Skeletal muscle tissue (tissue), 3 donors: ENCODE measurements at regions not wholly inside any gene's neighbourhood (a gene's known extent, or its start where the extent isn't known, plus 50 kb on each side); places are given as distances from the start of the nearest gene placed in this dataset.

Experiments
- H3K27ac ChIP-seq: one replicate; pipeline ENCODE4 v1.7.0; 2013; ENCODE audit warnings: mild to moderate bottlenecking, low read depth, low read length, inconsistent platforms
- H3K27me3 ChIP-seq, 3 donors: one replicate each; pipeline ENCODE4 v1.7.0; 2013; ENCODE audit warnings: low read length in 3 of 3; ENCODE audit not compliant: control insufficient read depth in 3 of 3, insufficient read depth in 3 of 3
- H3K36me3 ChIP-seq, 3 donors: one replicate each; pipeline ENCODE4 v1.7.0; 2013; ENCODE audit warnings: low read length in 3 of 3; ENCODE audit not compliant: control insufficient read depth in 3 of 3, insufficient read depth in 3 of 3
- H3K4me1 ChIP-seq, 3 donors: one replicate each; pipeline ENCODE4 v1.7.0; 2013; ENCODE audit warnings: low read length in 3 of 3, mild to moderate bottlenecking in 3 of 3; ENCODE audit not compliant: control insufficient read depth in 3 of 3, insufficient read depth in 3 of 3
- H3K4me3 ChIP-seq, 3 donors: one replicate each; pipeline ENCODE4 v1.7.0; 2013; ENCODE audit warnings: low read length in 3 of 3
- H3K9ac ChIP-seq, 3 donors: one replicate each; pipeline ENCODE4 v1.7.0; 2013; ENCODE audit warnings: low read length in 3 of 3, mild to moderate bottlenecking in 3 of 3, moderate library complexity in 2 of 3, low read depth in 1 of 3
- H3K9me3 ChIP-seq, 3 donors: one replicate each; pipeline ENCODE4 v1.7.0; 2013; ENCODE audit warnings: low read length in 3 of 3; ENCODE audit not compliant: control insufficient read depth in 3 of 3
- donor health status: Osteomylitis.

GRCh38 chr3:147890114-147890513, 480.9 kb downstream of the ZIC1 start:
- no peaks in the 10 kb centered on the region for H3K4me1 ChIP-seq
- no peak overlapping the region for H3K4me3 ChIP-seq
- H3K9me3 ChIP-seq: no peaks in the 10 kb centered on the region
- no peaks in the 10 kb centered on the region for H3K27me3 ChIP-seq
- H3K9ac ChIP-seq: no peak overlapping the region
- no peak overlapping the region for H3K27ac ChIP-seq
- H3K36me3 ChIP-seq: no peaks in the 10 kb centered on the region

DNA sequence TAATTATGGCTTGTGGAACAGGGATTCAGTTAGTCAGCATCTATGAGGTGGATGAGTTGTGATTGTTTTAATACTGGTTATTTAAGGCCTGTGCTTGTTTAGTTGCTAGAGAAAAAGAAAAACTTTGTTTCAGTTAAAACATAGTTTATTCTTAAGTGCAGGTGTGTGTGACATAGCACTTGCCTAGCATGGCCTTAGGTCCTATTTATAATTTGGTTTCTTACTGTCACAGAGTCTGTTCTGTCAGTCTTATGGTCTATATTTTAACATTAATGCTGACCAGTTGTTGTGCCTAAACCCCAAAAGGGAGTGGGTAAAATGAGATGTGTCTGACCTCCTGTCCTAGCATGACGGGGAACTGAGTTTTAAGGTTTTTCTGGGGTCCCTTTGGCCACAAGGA, 486.3 kb downstream of the ZIC1 start:
- no peaks in the 10 kb centered on the region for H3K27me3 ChIP-seq
- H3K9me3 ChIP-seq: no peaks in the 10 kb centered on the region
- no peak overlapping the region for H3K4me3 ChIP-seq
- no peak overlapping the region for H3K9ac ChIP-seq
- H3K36me3 ChIP-seq: no peaks in the 10 kb centered on the region
- H3K27ac ChIP-seq: no peak overlapping the region
- no peaks in the 10 kb centered on the region for H3K4me1 ChIP-seq

DNA sequence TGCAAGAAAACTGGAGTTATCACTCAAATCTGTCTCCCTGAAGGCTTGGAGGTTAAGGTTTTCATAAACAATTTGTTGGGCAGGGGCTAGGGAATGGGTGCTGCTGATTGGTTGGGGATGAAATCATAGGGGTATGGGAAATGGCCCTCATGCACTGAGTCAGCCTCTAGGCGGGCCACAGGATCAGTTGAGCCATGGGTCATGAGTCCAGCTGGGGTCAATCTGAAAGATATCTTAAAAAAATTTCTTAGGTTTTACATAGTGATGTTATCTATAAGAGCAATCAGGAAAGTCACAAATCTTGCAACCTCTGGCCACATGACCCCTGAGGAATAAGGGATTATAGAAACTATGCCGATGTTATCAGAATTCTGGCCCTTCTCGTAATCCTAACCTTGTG, 491.7 kb downstream of the ZIC1 start:
- H3K36me3 ChIP-seq: no peaks in the 10 kb centered on the region
- H3K4me3 ChIP-seq: no peak overlapping the region
- no peaks in the 10 kb centered on the region for H3K4me1 ChIP-seq
- H3K27ac ChIP-seq: no peak overlapping the region
- H3K9ac ChIP-seq: no peak overlapping the region
- no peaks in the 10 kb centered on the region for H3K9me3 ChIP-seq
- no peaks in the 10 kb centered on the region for H3K27me3 ChIP-seq

DNA sequence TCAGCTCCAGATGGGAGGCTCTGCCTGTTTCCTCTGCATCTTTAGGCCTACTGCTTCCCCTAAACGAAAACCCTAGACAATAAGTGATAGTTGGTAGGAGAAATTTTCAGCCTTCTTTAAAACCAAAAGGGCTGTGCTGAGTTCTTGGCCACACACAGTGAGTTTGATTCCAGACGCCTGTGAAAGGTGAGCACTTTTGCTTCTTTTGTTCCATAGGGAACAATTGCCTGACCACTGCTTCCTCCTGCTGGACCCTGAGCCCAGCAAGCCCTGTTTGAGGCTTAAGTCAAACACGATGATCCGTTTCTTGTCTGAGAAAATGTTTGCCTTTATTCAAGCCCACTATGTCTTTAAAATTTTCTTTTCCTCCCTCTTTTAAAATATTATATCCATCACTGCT, 493.9 kb downstream of the ZIC1 start:
- no peaks in the 10 kb centered on the region for H3K4me1 ChIP-seq
- no peak overlapping the region for H3K4me3 ChIP-seq
- no peak overlapping the region for H3K27ac ChIP-seq
- H3K9me3 ChIP-seq: no peaks in the 10 kb centered on the region
- H3K27me3 ChIP-seq: no peaks in the 10 kb centered on the region
- H3K9ac ChIP-seq: no peak overlapping the region
- no peaks in the 10 kb centered on the region for H3K36me3 ChIP-seq

DNA sequence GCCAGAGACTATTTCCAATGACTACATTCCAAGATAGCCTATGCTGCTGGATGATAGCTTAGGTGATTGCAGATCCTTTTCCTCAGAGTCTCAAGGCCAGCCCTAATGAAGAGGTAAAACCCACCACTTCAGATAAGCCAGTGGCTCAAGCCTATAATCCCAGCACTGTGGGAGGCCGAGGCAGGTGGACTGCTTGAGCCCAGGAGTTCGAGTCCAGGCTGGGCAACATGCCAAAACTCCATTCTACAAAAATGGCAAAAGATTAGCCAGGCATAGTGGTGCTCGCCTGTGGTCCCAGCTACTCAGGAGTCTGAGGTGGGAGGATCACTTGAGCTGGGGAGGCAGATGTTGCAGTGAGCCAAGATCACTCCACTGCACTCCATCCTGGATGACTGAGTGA, 495.3 kb downstream of the ZIC1 start:
- no peak overlapping the region for H3K4me3 ChIP-seq
- no peak overlapping the region for H3K9ac ChIP-seq
- H3K4me1 ChIP-seq: no peaks in the 10 kb centered on the region
- H3K9me3 ChIP-seq: no peaks in the 10 kb centered on the region
- no peaks in the 10 kb centered on the region for H3K36me3 ChIP-seq
- H3K27ac ChIP-seq: no peak overlapping the region
- no peaks in the 10 kb centered on the region for H3K27me3 ChIP-seq

DNA sequence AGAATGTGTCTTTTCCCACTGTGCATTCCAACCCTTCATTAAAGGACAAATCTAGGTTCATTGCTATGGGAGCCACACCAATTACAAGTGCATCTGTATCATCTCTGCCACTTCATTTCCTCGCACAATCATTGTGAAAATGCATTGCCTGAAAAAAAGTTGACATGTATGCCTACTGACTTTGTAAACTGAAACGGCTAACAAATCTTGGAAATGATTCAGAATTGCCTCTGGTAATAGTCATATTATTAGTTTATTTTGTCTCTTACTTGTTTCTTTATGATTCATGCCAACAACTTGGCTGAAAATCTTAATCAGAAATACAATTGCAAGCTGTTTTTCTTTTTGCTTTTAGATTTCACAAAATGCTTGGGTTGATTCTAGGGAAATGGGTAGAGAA, 497.1 kb downstream of the ZIC1 start:
- Histone ChIP-seq H3K36me3 (no peaks in the 10 kb centered on the region), H3K4me3 (no peak overlapping the region), H3K9me3 (no peaks in the 10 kb centered on the region), H3K9ac (no peak overlapping the region), H3K4me1 (no peaks in the 10 kb centered on the region), H3K27ac (no peak overlapping the region), H3K27me3 (no peaks in the 10 kb centered on the region)

- no peak overlapping the region for H3K27ac ChIP-seq
- H3K9me3 ChIP-seq: no peaks in the 10 kb centered on the region
- H3K36me3 ChIP-seq: no peaks in the 10 kb centered on the region
- H3K4me3 ChIP-seq: no peak overlapping the region
- H3K27me3 ChIP-seq: no peaks in the 10 kb centered on the region
- H3K4me1 ChIP-seq: no peaks in the 10 kb centered on the region
- H3K9ac ChIP-seq: no peak overlapping the region
Measured at GRCh38 chr3:147914532-147914931, 505.4 kb downstream of the ZIC1 start.

- Histone ChIP-seq H3K9ac (no peak overlapping the region), H3K4me1 (no peaks in the 10 kb centered on the region), H3K4me3 (no peak overlapping the region), H3K27me3 (no peaks in the 10 kb centered on the region), H3K27ac (no peak overlapping the region), H3K9me3 (no peaks in the 10 kb centered on the region), H3K36me3 (no peaks in the 10 kb centered on the region)
Measured at GRCh38 chr3:147915057-147915456, 505.9 kb downstream of the ZIC1 start.

GRCh38 chr3:147919496-147919895, 510.3 kb downstream of the ZIC1 start:
- peak overlapping the region in 1 of 3 donors; percentile 48 for H3K4me3 ChIP-seq

DNA sequence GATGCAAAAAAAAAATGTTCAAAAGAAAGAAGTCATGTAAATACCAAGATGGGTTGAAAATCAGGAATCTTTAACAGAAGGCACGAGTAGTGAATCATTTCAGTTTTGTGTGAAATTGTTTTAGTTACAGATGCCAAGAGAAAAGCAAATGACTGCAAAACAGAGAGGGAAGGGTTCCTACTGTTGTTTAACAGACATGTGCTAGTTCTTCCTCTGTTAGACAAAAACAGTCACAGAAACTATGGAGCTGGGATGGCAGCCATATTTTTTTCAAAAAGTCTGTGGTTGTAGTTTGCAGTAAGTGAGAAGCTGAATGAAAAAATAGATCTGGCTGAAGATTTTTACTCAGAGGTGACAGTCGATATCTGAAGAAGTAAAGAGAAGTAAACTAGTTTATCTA, 511.9 kb downstream of the ZIC1 start:
- Histone ChIP-seq H3K4me1 (no peaks in the 10 kb centered on the region), H3K27ac (no peak overlapping the region), H3K9me3 (no peaks in the 10 kb centered on the region), H3K27me3 (no peaks in the 10 kb centered on the region), H3K36me3 (no peaks in the 10 kb centered on the region), H3K4me3 (no peak overlapping the region), H3K9ac (no peak overlapping the region)

More at GRCh38 chr3:147919496-147919895, 510.3 kb downstream of the ZIC1 start:
- Histone ChIP-seq H3K36me3 (no peaks in the 10 kb centered on the region), H3K9ac (peak overlapping the region in 1 of 3 donors; percentile 40), H3K4me1 (no peaks in the 10 kb centered on the region), H3K27me3 (no peaks in the 10 kb centered on the region), H3K9me3 (no peaks in the 10 kb centered on the region), H3K27ac (no peak overlapping the region)

DNA sequence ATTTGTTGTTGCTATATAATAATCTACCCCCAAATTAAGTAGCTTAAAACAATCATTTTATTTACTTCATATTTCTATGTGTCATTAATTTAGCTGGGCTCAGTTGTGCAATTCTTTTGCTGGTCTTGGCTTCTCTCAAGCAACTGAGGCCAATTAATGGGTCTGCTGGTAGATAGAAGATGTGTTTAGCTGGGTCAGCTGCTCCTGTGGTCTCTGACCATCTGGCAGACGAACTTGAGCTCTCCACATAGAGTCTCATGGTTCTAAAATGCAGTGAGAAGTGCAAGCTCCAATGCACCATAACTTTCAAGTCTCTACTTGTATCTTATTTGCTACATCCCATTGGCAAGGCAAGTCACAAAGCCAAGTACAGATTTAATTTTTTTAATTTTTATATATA, 515.6 kb downstream of the ZIC1 start:
- Histone ChIP-seq H3K36me3 (no peaks in the 10 kb centered on the region), H3K9ac (no peak overlapping the region), H3K4me1 (no peaks in the 10 kb centered on the region), H3K27me3 (no peaks in the 10 kb centered on the region), H3K9me3 (no peaks in the 10 kb centered on the region), H3K4me3 (no peak overlapping the region), H3K27ac (no peak overlapping the region)
